K562 (cell line): ENCODE measurements at regions not wholly inside any gene's neighbourhood (a gene's known extent, or its start where the extent isn't known, plus 50 kb on each side); places are given as distances from the start of the nearest gene placed in this dataset.

ENCODE experiments used
- ATAC-seq: fragments of 200-7000 bp; cut with Tn5 transposase; 3 replicates; pipeline ENCODE4 v1.9.1; 2020; ENCODE audit warnings: moderate library complexity
- BruUV-seq: library from RNA; stranded (reverse); fragments of 400-500 nt; replicated peaks from 2 replicates; lab custom pipeline; 2021; lab: Mats Ljungman, UMichigan
- CTCF ChIA-PET: fragments of 300-600 bp; formaldehyde crosslinking; extraction: SDS; loops from one replicate; lab custom pipeline; 2021; ENCODE audit warnings: low intra/inter-chr PET ratio; lab: Yijun Ruan, JAX
- POLR2A ChIA-PET: fragments of 300-600, 350-650 bp; sonication (Branson Sonifier 250); formaldehyde crosslinking; extraction: SDS; loops from one replicate; lab custom pipeline; 2021; ENCODE audit warnings: antibody characterized with exemption, inconsistent platforms; lab: Yijun Ruan, JAX
- DNase-seq, 4 experiments: peaks; one replicate each; pipeline versions ENCODE4 v3.0.0 to v3.0.0-alpha.2; 2011 to 2018; ENCODE audit warnings: low spot score in 3 of 4, mixed read lengths in 3 of 4; ENCODE audit errors: extremely low read depth in 1 of 4
- FAIRE-seq: peaks from 2 replicates; lab custom pipeline; 2011; peaks lifted over from hg19 to GRCh38; lab: Jason Lieb, UNC
- H2AFZ ChIP-seq: 2 replicates; pipeline ENCODE4 v1.6.0; 2011; ENCODE audit warnings: low read depth, low read length, control low read depth, inconsistent platforms
- H3K27ac ChIP-seq: fragments of 200-600 bp; 3 replicates; pipeline ENCODE4 v1.8.0; 2011; ENCODE audit warnings: low read depth, mild to moderate bottlenecking, control low read depth, inconsistent platforms, low read length, moderate library complexity, mixed read lengths; ENCODE audit errors: extremely low read depth
- H3K27me3 ChIP-seq, 2 experiments: fragments of 300-600 bp in 1 of 2; 2 replicates in 1 of 2; 3 replicates in 1 of 2; pipeline versions ENCODE4 v1.6.0 to v1.8.0; 2011; ENCODE audit warnings: inconsistent platforms in 2 of 2, low read length in 2 of 2, mild to moderate bottlenecking in 1 of 2, mixed read lengths in 1 of 2, moderate library complexity in 1 of 2; ENCODE audit not compliant: control insufficient read depth in 2 of 2, insufficient read depth in 2 of 2
- H3K36me3 ChIP-seq: fragments of 300-600 bp; 3 replicates; pipeline ENCODE4 v1.8.0; 2011; ENCODE audit warnings: mild to moderate bottlenecking, low read length, inconsistent platforms; ENCODE audit not compliant: control insufficient read depth, insufficient read depth
- H3K4me1 ChIP-seq, 2 experiments: fragments of 200-600 bp in 1 of 2; replicated peaks in 1 of 2; 2 replicates in 1 of 2; 3 replicates in 1 of 2; pipeline versions ENCODE4 v1.5.1 to v1.8.0; 2011; ENCODE audit warnings: inconsistent platforms in 2 of 2, low read length in 2 of 2, mild to moderate bottlenecking in 1 of 2, mixed read lengths in 1 of 2, moderate library complexity in 1 of 2; ENCODE audit not compliant: control insufficient read depth in 2 of 2, insufficient read depth in 2 of 2
- H3K4me2 ChIP-seq: 2 replicates; pipeline ENCODE4 v1.6.1; 2011; ENCODE audit warnings: low read length, control low read depth, inconsistent platforms, mixed read lengths; ENCODE audit not compliant: insufficient read depth
- H3K4me3 ChIP-seq: fragments of 200-600 bp; sonication (generic), shearing (Covaris generic); 2 replicates; pipeline ENCODE4 v1.5.1; 2016; ENCODE audit warnings: control low read depth, inconsistent platforms
- H3K79me2 ChIP-seq: fragments of 200-600 bp; 3 replicates; pipeline ENCODE4 v1.8.0; 2011; ENCODE audit warnings: low read length, inconsistent platforms; ENCODE audit not compliant: control insufficient read depth, insufficient read depth
- H3K9ac ChIP-seq, 2 experiments: 2 replicates each; pipeline versions ENCODE4 v1.6.0 to v1.6.1; 2011; ENCODE audit warnings: low read depth in 2 of 2, low read length in 2 of 2, control low read depth in 1 of 2, inconsistent platforms in 1 of 2, mild to moderate bottlenecking in 1 of 2, mixed read lengths in 1 of 2; ENCODE audit not compliant: insufficient read depth in 1 of 2
- H3K9me1 ChIP-seq: one replicate; pipeline ENCODE4 v1.6.0; 2011; ENCODE audit warnings: inconsistent platforms, mild to moderate bottlenecking, low read length, moderate library complexity; ENCODE audit not compliant: control insufficient read depth, insufficient read depth
- H3K9me3 ChIP-seq: replicated peaks from 2 replicates; pipeline ENCODE4 v1.5.1; 2011; ENCODE audit warnings: low read depth, low read length, inconsistent platforms; ENCODE audit not compliant: control insufficient read depth, insufficient read depth
- H4K20me1 ChIP-seq: replicated peaks from 2 replicates; pipeline ENCODE4 v1.6.1; 2011; ENCODE audit warnings: low read length, inconsistent platforms, mixed read lengths; ENCODE audit not compliant: control insufficient read depth, insufficient read depth
- BMI1 ChIP-seq: fragments of 150-350 bp; IDR thresholded peaks from 2 replicates; pipeline ENCODE4 v1.6.1; 2014; ENCODE audit warnings: low read length
- CHD4 ChIP-seq: fragments of 200-600 bp; sonication (generic); IDR thresholded peaks from 3 replicates; pipeline ENCODE4 v1.6.1; 2012; ENCODE audit warnings: low read depth, mild to moderate bottlenecking, mixed read lengths, low read length, inconsistent platforms; ENCODE audit not compliant: insufficient read depth, insufficient replicate concordance, poor library complexity, severe bottlenecking
- ILK ChIP-seq: fragments of 450-650 bp; IDR thresholded peaks from 2 replicates; pipeline ENCODE4 v1.6.1; 2016; ENCODE audit warnings: missing genetic modification characterization, low read depth, mild to moderate bottlenecking, missing compliant biosample characterization, moderate library complexity, borderline replicate concordance
- RB1 ChIP-seq: fragments of 450-650 bp; IDR thresholded peaks from 2 replicates; pipeline ENCODE4 v1.6.1; 2017; ENCODE audit warnings: low read depth, mild to moderate bottlenecking
- RBM22 ChIP-seq: fragments of 200-400 bp; formaldehyde crosslinking; IDR thresholded peaks from 2 replicates; pipeline ENCODE4 v1.6.1; 2018; ENCODE audit warnings: low read length, low read depth; ENCODE audit not compliant: poor library complexity, severe bottlenecking
- STAT5A ChIP-seq: IDR thresholded peaks from 2 replicates; pipeline ENCODE4 v1.6.1; 2012; ENCODE audit warnings: low read length, inconsistent platforms, borderline replicate concordance
- ZNF507 ChIP-seq: conservative IDR thresholded peaks from 2 replicates; pipeline ENCODE4 v1.6.1; 2017; ENCODE audit warnings: missing genetic modification characterization, missing compliant biosample characterization
- ZNF75A ChIP-seq: fragments of 450-650 bp; formaldehyde crosslinking; IDR thresholded peaks from 2 replicates; pipeline ENCODE4 v1.4.0; 2020; ENCODE audit warnings: mild to moderate bottlenecking
- ZNF76 ChIP-seq: fragments of 250-450 bp; sonication (Bioruptor Pico); IDR thresholded peaks from 2 replicates; pipeline ENCODE4 v1.4.0; 2020; ENCODE audit warnings: mild to moderate bottlenecking, moderate library complexity, borderline replicate concordance
- WGBS: fragments of 100-300 bp; shearing (Covaris generic); methylation state at CpG from one replicate; pipeline ENCODE4 v1.1.6; 2016; ENCODE audit warnings: low coverage, mixed read lengths; ENCODE audit not compliant: insufficient coverage; ENCODE audit errors: missing lambda C conversion rate; 5-methylcytosine and 5-hydroxymethylcytosine counted together
- in situ Hi-C: fragments of 300-500 bp; cut with MboI; formaldehyde crosslinking; loops from 4 replicates; pipeline ENCODE4 v1.15.0; 2018; ENCODE audit warnings: inconsistent platforms, mixed read lengths
- intact Hi-C: fragments of 100-400 bp; cut with micrococcal nuclease; formaldehyde crosslinking; loops from 2 replicates; pipeline ENCODE4 v1.14.2; 2022
- TF ChIP-seq, protein P1 (sequence below), 2 experiments: fragments of 450-650 bp in 1 of 2; sonication (generic) in 1 of 2; formaldehyde crosslinking in 1 of 2; IDR thresholded peaks in 1 of 2; conservative IDR thresholded peaks in 1 of 2; 2 replicates each; pipeline versions ENCODE4 v1.6.1 to v1.8.1; 2016 to 2023; ENCODE audit warnings: mild to moderate bottlenecking in 2 of 2, moderate library complexity in 2 of 2, inconsistent platforms in 1 of 2, missing genetic modification reagents in 1 of 2

DNA sequence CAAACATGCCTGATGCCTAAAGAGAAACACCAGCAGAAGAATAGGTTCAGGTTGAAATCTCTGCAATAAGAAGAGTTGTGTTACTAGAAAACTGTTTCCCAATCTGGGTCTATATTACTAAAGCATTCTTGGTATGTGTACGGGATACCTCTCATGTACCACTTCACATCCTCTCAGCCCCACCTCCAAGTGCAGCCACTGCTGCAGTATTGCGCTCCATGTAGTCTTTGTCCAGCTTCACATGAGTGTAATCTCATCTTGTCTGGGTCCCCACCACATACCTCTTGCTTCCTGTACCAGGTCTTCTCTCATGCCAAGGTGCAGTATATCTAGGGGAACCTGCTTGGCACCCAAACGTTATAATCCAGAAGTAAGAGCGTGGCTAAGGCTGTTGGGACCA, 187.5 kb upstream of the EEA1 start:
- no peak for FAIRE-seq
- in situ Hi-C loops = no loop called here
- ATAC-seq = no peak
- H3K27ac ChIP-seq = no peak overlapping the region
- intact Hi-C loops = no loop called here
- no TSS peak for BruUV-seq
- H3K9me3 ChIP-seq = peaks cover 4% of the 10 kb centered on the region; the same call in 1 of the 2 replicates
- H4K20me1 ChIP-seq = no peaks in the 10 kb centered on the region
- no peaks in the 10 kb centered on the region for H3K79me2 ChIP-seq
- H3K27me3 ChIP-seq = no peaks in the 10 kb centered on the region
- no peak overlapping the region for H3K9ac ChIP-seq
- peaks cover 12 to 23% of the 10 kb centered on the region in 2 experiments; a peak in 4 of 5 replicates for H3K4me1 ChIP-seq
- DNase-seq = no peak
- ChIA-PET POLR2A (interaction anchor here (1.1 to 2.0 kb wide), 3 partner anchors 27 to 267 kb away, joined by 3 to 9 read pairs (median 4); no protein-coding TSS in a partner anchor), CTCF (no interaction called here)
- no peaks in the 10 kb centered on the region for H3K36me3 ChIP-seq
- no peak overlapping the region for H3K4me3 ChIP-seq
- no peak overlapping the region for H2AFZ ChIP-seq
- TF ChIP-seq ILK (tag) (no peak), STAT5A (no peak), ZNF507 (tag) (no peak), ZNF76 (no peak), RBM22 (no peak), ZNF75A (CRISPR knock-in tag) (no peak), CHD4 (no peak), RB1 (no peak), BMI1 (no peak)
- TF ChIP-seq, protein P1, sequence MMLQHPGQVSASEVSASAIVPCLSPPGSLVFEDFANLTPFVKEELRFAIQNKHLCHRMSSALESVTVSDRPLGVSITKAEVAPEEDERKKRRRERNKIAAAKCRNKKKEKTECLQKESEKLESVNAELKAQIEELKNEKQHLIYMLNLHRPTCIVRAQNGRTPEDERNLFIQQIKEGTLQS (IDR thresholded peaks at IDR 0.05) = no peak
- TF ChIP-seq, protein P1 (CRISPR knock-in tag; conservative IDR thresholded peaks at IDR 0.05) = no peak
- no peaks in the 10 kb centered on the region for H3K9me1 ChIP-seq
- H3K4me2 ChIP-seq = no peak overlapping the region
- WGBS = 85% methylated on average over 4 of the region's 4 CpGs
